Neural crest cell (in vitro differentiated cells): ENCODE measurements at regions not wholly inside any gene's neighbourhood (a gene's known extent, or its start where the extent isn't known, plus 50 kb on each side); places are given as distances from the start of the nearest gene placed in this dataset.
A peak's percentile ranks its signal among the peaks of the same experiment; 100 is the strongest.

ENCODE experiments used
- DNase-seq: peaks from one replicate; pipeline ENCODE4 v3.0.0; 2021; ENCODE audit warnings: low read depth, mixed read lengths, low spot score
- H3K27ac Mint-ChIP-seq: one replicate; pipeline ENCODE4 v1.8.0; 2021; ENCODE audit warnings: mild to moderate bottlenecking, mixed read lengths; ENCODE audit not compliant: unreplicated experiment
- H3K27me3 Mint-ChIP-seq: 2 replicates; pipeline ENCODE4 v1.8.0; 2021; ENCODE audit warnings: low read depth, mild to moderate bottlenecking, mixed read lengths
- H3K36me3 Mint-ChIP-seq: 2 replicates; pipeline ENCODE4 v1.8.0; 2021; ENCODE audit warnings: low read depth, mild to moderate bottlenecking, mixed read lengths
- H3K4me1 Mint-ChIP-seq: 2 replicates; pipeline ENCODE4 v1.8.0; 2021; ENCODE audit warnings: mixed read lengths
- H3K4me3 Mint-ChIP-seq: one replicate; pipeline ENCODE4 v1.8.0; 2021; ENCODE audit warnings: mild to moderate bottlenecking, mixed read lengths
- H3K9me3 Mint-ChIP-seq: 2 replicates; pipeline ENCODE4 v1.8.0; 2021; ENCODE audit warnings: mixed read lengths
- TF ChIP-seq, protein P1 (sequence below): fragments of 200-600 bp; sonication (generic); conservative IDR thresholded peaks from 2 replicates; pipeline ENCODE4 v1.5.0; 2021; ENCODE audit warnings: antibody characterized with exemption, mild to moderate bottlenecking

DNA sequence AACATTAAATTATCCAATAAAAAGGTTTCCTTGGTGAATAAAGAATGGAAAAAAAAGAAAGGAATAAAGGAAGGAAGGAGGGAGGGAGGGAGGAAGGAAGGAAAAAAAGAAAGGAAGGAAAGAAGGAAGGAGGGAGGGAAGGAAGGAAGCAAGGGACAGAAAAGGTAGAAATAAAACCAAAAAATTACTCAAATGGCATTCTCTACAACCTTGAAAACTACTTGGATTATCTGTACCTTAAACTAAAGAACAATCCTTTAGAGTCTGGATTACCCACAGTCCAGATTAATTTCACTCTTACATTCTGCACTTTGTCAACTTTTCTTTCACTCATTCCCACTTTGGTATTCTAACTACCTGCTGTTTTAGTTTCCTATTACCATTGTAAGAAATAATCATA is 361.8 kb upstream of the ADGRB3 start:
- Mint-ChIP-seq H3K36me3 (no peaks in the 10 kb centered on the region), H3K27me3 (no peaks in the 10 kb centered on the region), H3K4me1 (no peaks in the 10 kb centered on the region), H3K27ac (no peak overlapping the region), H3K4me3 (no peak overlapping the region), H3K9me3 (no peaks in the 10 kb centered on the region)
- no peak for DNase-seq
- TF ChIP-seq, protein P1, sequence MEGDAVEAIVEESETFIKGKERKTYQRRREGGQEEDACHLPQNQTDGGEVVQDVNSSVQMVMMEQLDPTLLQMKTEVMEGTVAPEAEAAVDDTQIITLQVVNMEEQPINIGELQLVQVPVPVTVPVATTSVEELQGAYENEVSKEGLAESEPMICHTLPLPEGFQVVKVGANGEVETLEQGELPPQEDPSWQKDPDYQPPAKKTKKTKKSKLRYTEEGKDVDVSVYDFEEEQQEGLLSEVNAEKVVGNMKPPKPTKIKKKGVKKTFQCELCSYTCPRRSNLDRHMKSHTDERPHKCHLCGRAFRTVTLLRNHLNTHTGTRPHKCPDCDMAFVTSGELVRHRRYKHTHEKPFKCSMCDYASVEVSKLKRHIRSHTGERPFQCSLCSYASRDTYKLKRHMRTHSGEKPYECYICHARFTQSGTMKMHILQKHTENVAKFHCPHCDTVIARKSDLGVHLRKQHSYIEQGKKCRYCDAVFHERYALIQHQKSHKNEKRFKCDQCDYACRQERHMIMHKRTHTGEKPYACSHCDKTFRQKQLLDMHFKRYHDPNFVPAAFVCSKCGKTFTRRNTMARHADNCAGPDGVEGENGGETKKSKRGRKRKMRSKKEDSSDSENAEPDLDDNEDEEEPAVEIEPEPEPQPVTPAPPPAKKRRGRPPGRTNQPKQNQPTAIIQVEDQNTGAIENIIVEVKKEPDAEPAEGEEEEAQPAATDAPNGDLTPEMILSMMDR: no peak

- Mint-ChIP-seq H3K9me3 (peaks cover 28% of the 10 kb centered on the region), H3K27ac (peak overlapping the region; percentile 28), H3K27me3 (no peaks in the 10 kb centered on the region), H3K36me3 (peaks cover 12% of the 10 kb centered on the region), H3K4me3 (no peak overlapping the region), H3K4me1 (no peaks in the 10 kb centered on the region)
- TF ChIP-seq, protein P1: no peak
- DNase-seq: no peak
Measured at GRCh38 chr6:68256391-68256790, 378.7 kb upstream of the ADGRB3 start.

- H3K27me3 Mint-ChIP-seq: no peaks in the 10 kb centered on the region
- TF ChIP-seq, protein P1: no peak
- H3K4me1 Mint-ChIP-seq: peaks cover 13% of the 10 kb centered on the region
- DNase-seq: no peak
- H3K4me3 Mint-ChIP-seq: no peak overlapping the region
- H3K9me3 Mint-ChIP-seq: peaks cover 18% of the 10 kb centered on the region
- no peak overlapping the region for H3K27ac Mint-ChIP-seq
- H3K36me3 Mint-ChIP-seq: peaks cover 5% of the 10 kb centered on the region
Measured at GRCh38 chr6:68252632-68253031, 382.4 kb upstream of the ADGRB3 start.

DNA sequence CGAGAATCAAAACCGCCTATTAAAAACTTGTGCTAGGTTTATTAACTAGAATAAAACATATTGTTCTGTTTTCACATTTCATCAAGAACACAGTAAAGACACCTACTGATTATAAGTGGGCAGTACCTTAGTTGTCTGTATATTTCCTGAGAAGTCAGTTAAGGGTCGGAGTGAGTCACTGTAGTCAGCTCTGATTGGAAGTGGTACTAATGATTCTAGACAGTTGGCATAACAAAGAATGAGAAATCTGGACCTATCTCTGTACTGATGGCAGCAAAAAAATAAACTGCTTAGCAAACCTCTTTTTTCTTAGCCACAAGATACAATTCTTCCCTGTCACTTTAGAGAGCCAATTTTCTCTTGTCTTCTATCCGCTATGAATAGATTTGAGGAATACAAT is 387.3 kb upstream of the ADGRB3 start:
- Mint-ChIP-seq H3K36me3 (peaks cover 2% of the 10 kb centered on the region), H3K4me1 (peaks cover 13% of the 10 kb centered on the region), H3K9me3 (peaks cover 8% of the 10 kb centered on the region), H3K27ac (no peak overlapping the region), H3K4me3 (no peak overlapping the region), H3K27me3 (no peaks in the 10 kb centered on the region)
- TF ChIP-seq, protein P1: no peak
- no peak for DNase-seq

DNA sequence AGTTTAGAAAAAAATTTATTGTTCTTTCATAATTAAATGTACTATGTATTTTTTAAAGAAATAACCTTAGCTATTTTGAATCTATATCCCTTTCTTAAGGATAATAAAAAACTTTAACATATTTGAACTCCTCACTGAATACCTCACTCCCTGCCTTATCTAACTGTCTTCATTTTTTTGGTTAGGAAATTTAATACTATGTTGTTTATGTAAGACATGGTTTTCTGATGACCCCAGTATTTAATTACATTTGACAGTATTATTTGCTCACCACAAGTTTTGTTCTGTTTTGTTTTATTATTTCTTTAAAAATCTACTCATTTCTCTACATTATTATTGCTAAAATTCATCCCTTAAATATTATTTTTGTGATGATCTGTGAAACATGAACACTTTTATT is 394.4 kb upstream of the ADGRB3 start:
- TF ChIP-seq, protein P1: no peak

DNA sequence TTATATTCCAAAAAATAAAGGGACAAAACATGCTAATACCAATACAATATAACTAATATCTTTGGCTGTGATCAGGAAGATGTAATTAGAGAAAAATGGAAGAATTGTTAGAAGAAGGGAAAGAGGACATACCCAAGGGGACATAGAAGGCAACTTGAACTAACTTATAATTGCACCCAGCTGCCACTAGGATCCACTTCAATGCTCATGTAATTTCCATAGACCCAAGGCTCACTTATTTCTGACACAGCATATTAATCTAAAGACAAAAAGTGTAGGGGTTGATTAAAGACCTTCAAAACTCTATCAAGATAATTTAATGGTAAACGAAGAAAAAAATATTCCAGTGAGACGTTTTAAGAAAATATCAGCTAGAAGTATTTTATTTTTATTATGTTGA is 396.0 kb upstream of the ADGRB3 start:
- Mint-ChIP-seq H3K27me3 (no peaks in the 10 kb centered on the region), H3K36me3 (no peaks in the 10 kb centered on the region), H3K9me3 (peaks cover 5% of the 10 kb centered on the region), H3K27ac (no peak overlapping the region), H3K4me3 (no peak overlapping the region), H3K4me1 (peaks cover 14% of the 10 kb centered on the region)
- TF ChIP-seq, protein P1: no peak
- DNase-seq: no peak

More for the DNA sequence above, 394.4 kb upstream of the ADGRB3 start:
- no peak for DNase-seq
- Mint-ChIP-seq H3K27ac (no peak overlapping the region), H3K4me1 (peaks cover 2% of the 10 kb centered on the region), H3K9me3 (peaks cover 3% of the 10 kb centered on the region), H3K4me3 (no peak overlapping the region), H3K27me3 (no peaks in the 10 kb centered on the region), H3K36me3 (no peaks in the 10 kb centered on the region)
